ENCODE measurements at regions not wholly inside any gene's neighbourhood (a gene's known extent, or its start where the extent isn't known, plus 50 kb on each side); places are given as distances from the start of the nearest gene placed in this dataset.

DNA sequence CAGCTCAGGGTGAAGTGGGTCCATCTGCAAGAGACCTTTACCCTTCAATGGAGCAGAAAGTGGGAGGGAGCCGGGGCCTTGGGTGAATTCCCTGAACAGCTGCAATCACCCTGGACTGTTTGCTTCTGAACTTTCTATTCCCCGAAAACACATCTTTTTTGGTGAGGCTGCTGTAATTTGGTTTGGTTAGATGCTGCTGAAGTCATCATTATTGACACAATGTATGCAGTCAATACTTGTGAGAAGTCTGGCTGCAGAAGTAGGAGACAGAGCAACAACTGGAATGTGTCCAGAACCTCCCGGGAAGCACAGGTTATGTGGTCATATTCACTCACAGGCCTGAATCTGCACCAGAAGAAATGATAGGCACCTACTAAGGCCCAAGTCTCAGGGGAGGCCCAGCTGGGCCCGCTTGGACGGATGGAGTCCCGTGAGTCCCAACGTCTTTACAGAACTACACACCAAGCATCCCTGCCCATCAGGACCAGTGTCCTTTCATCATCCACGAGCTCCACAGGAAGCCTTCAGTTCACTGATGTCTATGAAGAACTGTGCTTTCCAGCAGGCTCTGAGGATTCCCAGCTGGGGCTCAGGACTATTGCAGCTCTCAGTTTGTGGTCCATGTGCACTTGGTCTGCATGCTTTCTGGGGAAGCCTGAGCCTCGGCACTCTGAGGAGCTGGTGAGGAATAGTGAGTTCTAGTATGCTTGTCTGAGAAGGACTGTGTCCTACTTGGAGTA, 177.6 kb downstream of the THBS2 start:
- TF ChIP-seq POLR2A (IDR thresholded peaks at IDR 0.05) (no peak), CTCF (IDR thresholded peaks at IDR 0.05) (no peak), EP300 (IDR thresholded peaks at IDR 0.05) (no peak)

All from stomach (tissue), 4 donors.